MV-4-11 (cell line): ENCODE measurements at regions not wholly inside any gene's neighbourhood (a gene's known extent, or its start where the extent isn't known, plus 50 kb on each side); places are given as distances from the start of the nearest gene placed in this dataset.

Experiments
- DNase-seq: peaks from one replicate; lab custom pipeline; 2025; lab: John Stamatoyannopoulos, UW

DNA sequence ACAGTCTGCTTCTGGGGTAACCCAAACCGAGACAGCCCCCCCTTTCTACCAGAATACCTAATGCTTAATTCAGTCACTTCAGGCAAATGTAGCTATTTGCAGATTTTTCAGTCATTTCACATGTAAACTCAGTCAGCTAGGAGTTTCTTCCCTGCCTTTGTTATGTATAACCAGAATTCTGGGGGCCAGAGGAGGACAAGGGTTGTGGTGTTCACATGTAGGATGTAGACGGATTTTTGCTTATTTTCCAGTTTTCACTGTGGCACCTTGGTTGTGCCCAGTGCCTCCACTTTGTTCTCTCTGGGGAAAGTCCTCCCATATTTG lies 51.1 kb downstream of the PROKR2 start:
- no peak for DNase-seq

DNA sequence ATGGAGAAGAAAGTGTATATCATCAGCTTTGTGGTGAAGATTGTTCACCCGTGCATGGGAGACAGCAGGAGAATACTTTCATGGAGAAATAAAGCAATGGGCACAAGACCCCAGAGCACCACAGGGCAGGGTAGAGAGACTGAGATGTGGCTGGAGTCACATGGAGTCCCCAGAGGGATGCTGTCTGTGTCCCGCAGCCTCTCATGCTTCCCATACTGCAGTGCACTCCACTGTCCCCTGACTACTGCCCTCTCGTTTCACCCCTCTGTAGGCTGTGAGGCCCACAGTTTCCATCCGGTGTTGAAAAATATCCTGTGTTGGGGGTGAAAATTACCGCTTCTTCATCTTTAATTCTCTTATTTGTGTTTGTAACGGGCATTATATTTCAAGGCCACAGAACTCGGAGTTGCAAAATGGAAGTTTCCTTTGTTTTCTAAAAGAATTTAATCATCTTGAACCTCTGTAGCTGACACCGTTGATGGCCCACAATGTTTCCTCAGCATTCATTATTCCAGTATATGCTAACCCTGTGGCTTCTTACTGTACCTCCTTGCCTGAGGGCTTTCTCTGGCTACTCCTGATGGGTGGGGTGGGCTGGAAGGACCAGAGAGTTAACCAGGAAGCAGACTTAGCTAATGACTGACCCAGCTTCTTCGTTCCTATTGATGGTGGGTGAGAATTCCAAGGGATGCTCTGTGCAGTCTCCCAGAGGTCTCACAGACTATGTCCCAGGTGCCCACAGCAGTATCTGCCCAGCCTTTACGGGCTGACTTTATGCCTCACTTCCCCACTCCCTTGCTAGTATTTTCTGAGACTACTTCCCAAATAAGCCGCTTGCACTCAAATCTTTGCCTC lies 51.7 kb downstream of the PROKR2 start:
- no peak for DNase-seq

GRCh38 chr20:5261763-5262162 lies 55.0 kb downstream of the PROKR2 start:
- peak; percentile 94 for DNase-seq

- DNase-seq = peak; percentile 46
Observed at GRCh38 chr20:5260889-5261288, 55.9 kb downstream of the PROKR2 start.
